Testis (tissue), 2 donors: ENCODE measurements at regions not wholly inside any gene's neighbourhood (a gene's known extent, or its start where the extent isn't known, plus 50 kb on each side); places are given as distances from the start of the nearest gene placed in this dataset.
"Not testable (repeated sequence)": the region's sequence is repeated elsewhere in the genome, so short reads cannot be mapped to it uniquely, and the experiment has no call there.

Experiments used
- DNase-seq: peaks from one replicate; pipeline ENCODE4 v3.0.0-alpha.2; 2019
- H3K27ac ChIP-seq, 2 donors: fragments of 200-600 bp; sonication (generic); one replicate each; pipeline ENCODE4 v1.5.1; 2019
- H3K27me3 ChIP-seq: fragments of 200-600 bp; sonication (generic); one replicate; pipeline ENCODE4 v1.5.1; 2019
- H3K36me3 ChIP-seq: fragments of 200-600 bp; sonication (generic); one replicate; pipeline ENCODE4 v1.5.1; 2017; ENCODE audit warnings: low read depth; ENCODE audit errors: missing control alignments
- H3K4me1 ChIP-seq: fragments of 200-600 bp; sonication (generic); one replicate; pipeline ENCODE4 v1.5.1; 2019
- H3K4me3 ChIP-seq, 2 donors: fragments of 200-600 bp; sonication (generic); one replicate each; pipeline ENCODE4 v1.5.1; 2017 to 2019
- H3K9me3 ChIP-seq: fragments of 200-600 bp; sonication (generic); one replicate; pipeline ENCODE4 v1.5.1; 2017
- POLR2A ChIP-seq: fragments of 450-650 bp; IDR thresholded peaks from one replicate; pipeline ENCODE4 v1.6.1; 2017; ENCODE audit warnings: antibody characterized with exemption, mild to moderate bottlenecking, moderate library complexity
- WGBS, 2 donors: methylation state at CpG; one replicate each; pipeline ENCODE4 v1.1.5; 2018; 5-methylcytosine and 5-hydroxymethylcytosine counted together
- intact Hi-C: fragments of 100-400 bp; cut with DNase I; formaldehyde crosslinking; loops from one replicate; pipeline ENCODE4 v1.15.1; 2023; ENCODE audit warnings: low total_unique reads
- TF ChIP-seq, protein P1 (sequence below), 3 experiments: fragments of 450-650 bp in 2 of 3; fragments of 200-600 bp in 1 of 3; sonication (generic) in 1 of 3; IDR thresholded peaks; one replicate each; pipeline ENCODE4 v1.5.1; 2016 to 2019; ENCODE audit warnings: antibody characterized with exemption in 3 of 3, mild to moderate bottlenecking in 2 of 3, moderate library complexity in 1 of 3

DNA sequence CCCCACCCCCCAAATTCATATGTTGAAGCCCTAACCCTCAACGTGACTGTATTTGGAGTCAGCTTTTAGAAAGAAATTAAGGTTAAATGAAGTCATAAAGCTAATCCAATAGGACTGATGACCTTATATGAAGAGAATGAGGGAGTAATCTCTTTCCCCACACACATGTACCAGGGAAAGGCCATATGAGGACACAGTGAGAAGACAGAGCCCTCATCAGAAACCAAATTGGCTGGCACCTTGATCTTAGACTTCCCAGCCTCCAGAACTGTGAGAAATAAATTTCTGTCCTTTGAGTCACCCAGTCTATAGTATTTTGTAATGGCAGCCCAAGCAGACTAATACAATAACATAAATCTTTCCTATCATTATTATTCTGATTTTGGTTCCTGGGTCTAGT is 194.7 kb upstream of the NANOGP8 start:
- DNase-seq, result no peak
- TF ChIP-seq POLR2A, result no peak
- TF ChIP-seq, protein P1, sequence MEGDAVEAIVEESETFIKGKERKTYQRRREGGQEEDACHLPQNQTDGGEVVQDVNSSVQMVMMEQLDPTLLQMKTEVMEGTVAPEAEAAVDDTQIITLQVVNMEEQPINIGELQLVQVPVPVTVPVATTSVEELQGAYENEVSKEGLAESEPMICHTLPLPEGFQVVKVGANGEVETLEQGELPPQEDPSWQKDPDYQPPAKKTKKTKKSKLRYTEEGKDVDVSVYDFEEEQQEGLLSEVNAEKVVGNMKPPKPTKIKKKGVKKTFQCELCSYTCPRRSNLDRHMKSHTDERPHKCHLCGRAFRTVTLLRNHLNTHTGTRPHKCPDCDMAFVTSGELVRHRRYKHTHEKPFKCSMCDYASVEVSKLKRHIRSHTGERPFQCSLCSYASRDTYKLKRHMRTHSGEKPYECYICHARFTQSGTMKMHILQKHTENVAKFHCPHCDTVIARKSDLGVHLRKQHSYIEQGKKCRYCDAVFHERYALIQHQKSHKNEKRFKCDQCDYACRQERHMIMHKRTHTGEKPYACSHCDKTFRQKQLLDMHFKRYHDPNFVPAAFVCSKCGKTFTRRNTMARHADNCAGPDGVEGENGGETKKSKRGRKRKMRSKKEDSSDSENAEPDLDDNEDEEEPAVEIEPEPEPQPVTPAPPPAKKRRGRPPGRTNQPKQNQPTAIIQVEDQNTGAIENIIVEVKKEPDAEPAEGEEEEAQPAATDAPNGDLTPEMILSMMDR (IDR thresholded peaks at IDR 0.05), result no peak
- no peaks in the 10 kb centered on the region for H3K27me3 ChIP-seq
- H3K36me3 ChIP-seq, result no peaks in the 10 kb centered on the region
- H3K9me3 ChIP-seq, result no peaks in the 10 kb centered on the region
- no peak overlapping the region for H3K27ac ChIP-seq
- H3K4me3 ChIP-seq, result no peak overlapping the region
- intact Hi-C loops, result no loop called here
- 80 to 100% methylated on average over 1 of the region's 1 CpG for WGBS, 2 donors
- no peaks in the 10 kb centered on the region for H3K4me1 ChIP-seq

GRCh38 chr15:35271371-35272043 is 186.4 kb upstream of the NANOGP8 start:
- Histone ChIP-seq H3K27me3 (no peaks in the 10 kb centered on the region), H3K36me3 (no peaks in the 10 kb centered on the region), H3K9me3 (no peaks in the 10 kb centered on the region), H3K4me1 (no peaks in the 10 kb centered on the region), H3K4me3 (no peak overlapping the region), H3K27ac (no peak overlapping the region)
- no peak for DNase-seq
- WGBS, 2 donors, result 83 to 90% methylated on average over 4 of the region's 4 CpGs
- intact Hi-C loops, result no loop called here
- TF ChIP-seq, protein P1 (IDR thresholded peaks at IDR 0.05), result no peak
- no peak for TF ChIP-seq POLR2A

DNA sequence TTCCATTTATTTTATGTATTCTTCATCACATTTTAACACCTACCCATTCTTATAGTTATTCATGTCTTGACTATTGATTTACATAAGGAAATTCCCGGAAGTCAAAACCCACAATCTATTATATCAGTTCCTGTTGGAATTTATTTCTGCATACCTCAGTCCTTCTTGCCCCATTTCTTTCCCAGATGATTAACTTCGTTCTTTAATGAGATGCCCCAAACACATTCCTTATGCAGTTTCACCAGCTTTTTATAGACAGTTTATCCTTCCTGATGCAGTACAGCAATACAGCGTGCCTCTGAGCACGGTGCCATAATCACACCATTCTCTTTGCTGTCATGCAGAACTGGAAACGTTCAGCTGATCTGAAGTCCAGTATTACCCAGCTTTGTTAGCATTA is 175.8 kb upstream of the NANOGP8 start:
- 82 to 86% methylated on average over 5 of the region's 5 CpGs for WGBS, 2 donors
- Histone ChIP-seq H3K4me3 (no peak overlapping the region), H3K27ac (no peak overlapping the region), H3K9me3 (no peaks in the 10 kb centered on the region), H3K4me1 (no peaks in the 10 kb centered on the region), H3K27me3 (no peaks in the 10 kb centered on the region), H3K36me3 (no peaks in the 10 kb centered on the region)
- TF ChIP-seq POLR2A, result no peak
- TF ChIP-seq, protein P1 (IDR thresholded peaks at IDR 0.05), result no peak
- intact Hi-C loops, result no loop called here
- no peak for DNase-seq

DNA sequence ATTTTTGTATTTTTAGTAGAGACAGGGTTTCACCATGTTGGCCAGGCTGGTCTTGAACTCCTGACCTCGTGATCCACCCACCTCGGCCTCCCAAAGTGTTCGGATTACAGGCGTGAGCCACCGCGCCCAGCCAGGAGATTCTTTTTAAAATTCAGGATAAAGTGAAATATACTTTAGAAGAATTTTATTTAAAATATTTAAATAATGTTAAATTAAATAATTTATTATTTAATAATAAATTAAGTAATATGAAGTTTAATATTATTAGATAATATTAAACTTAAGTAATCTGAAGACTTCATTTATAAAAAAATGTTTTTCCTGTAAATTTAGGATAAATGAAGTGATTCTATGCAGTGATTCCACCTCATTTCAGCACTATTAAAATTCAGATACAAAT is 175.2 kb upstream of the NANOGP8 start:
- WGBS, 2 donors, result 96 to 98% methylated on average over 6 of the region's 6 CpGs
- H3K4me3 ChIP-seq, H3K9me3 ChIP-seq, H3K36me3 ChIP-seq, DNase-seq, H3K4me1 ChIP-seq, intact Hi-C loops, H3K27me3 ChIP-seq, H3K27ac ChIP-seq: not testable (repeated sequence)

GRCh38 chr15:35256551-35256950 is 171.5 kb upstream of the NANOGP8 start:
- no peaks in the 10 kb centered on the region for H3K4me1 ChIP-seq
- intact Hi-C loops, result no loop called here
- WGBS, 2 donors, result 65 to 82% methylated on average over 2 of the region's 2 CpGs
- no peak overlapping the region for H3K4me3 ChIP-seq
- TF ChIP-seq, protein P1 (IDR thresholded peaks at IDR 0.05), result no peak
- TF ChIP-seq POLR2A, result no peak
- no peaks in the 10 kb centered on the region for H3K9me3 ChIP-seq
- DNase-seq, result no peak
- no peak overlapping the region for H3K27ac ChIP-seq
- H3K27me3 ChIP-seq, result no peaks in the 10 kb centered on the region
- H3K36me3 ChIP-seq, result no peaks in the 10 kb centered on the region
